GM21786 (cell line): ENCODE measurements at regions not wholly inside any gene's neighbourhood (a gene's known extent, or its start where the extent isn't known, plus 50 kb on each side); places are given as distances from the start of the nearest gene placed in this dataset.
"Not testable (repeated sequence)": the region's sequence is repeated elsewhere in the genome, so short reads cannot be mapped to it uniquely, and the experiment has no call there.

Experiments used
- ATAC-seq: cut with Tn5 transposase; IDR thresholded peaks from one replicate; pipeline ENCODE4 v1.9.1; 2021; ENCODE audit not compliant: unreplicated experiment

GRCh38 chr1:245062741-245063305 is 92.0 kb upstream of the KIF26B start:
- no peak for ATAC-seq

- ATAC-seq = not testable (repeated sequence)
These were observed 93.0 kb upstream of the KIF26B start for GRCh38 chr1:245061808-245062207.

GRCh38 chr1:245060684-245061374 is 94.0 kb upstream of the KIF26B start:
- no peak for ATAC-seq

- ATAC-seq = no peak
These were observed 94.9 kb upstream of the KIF26B start for GRCh38 chr1:245059806-245060424.

GRCh38 chr1:245058882-245059281 is 95.9 kb upstream of the KIF26B start:
- no peak for ATAC-seq

- ATAC-seq = no peak
These were observed 96.3 kb upstream of the KIF26B start for GRCh38 chr1:245058436-245058835.

DNA sequence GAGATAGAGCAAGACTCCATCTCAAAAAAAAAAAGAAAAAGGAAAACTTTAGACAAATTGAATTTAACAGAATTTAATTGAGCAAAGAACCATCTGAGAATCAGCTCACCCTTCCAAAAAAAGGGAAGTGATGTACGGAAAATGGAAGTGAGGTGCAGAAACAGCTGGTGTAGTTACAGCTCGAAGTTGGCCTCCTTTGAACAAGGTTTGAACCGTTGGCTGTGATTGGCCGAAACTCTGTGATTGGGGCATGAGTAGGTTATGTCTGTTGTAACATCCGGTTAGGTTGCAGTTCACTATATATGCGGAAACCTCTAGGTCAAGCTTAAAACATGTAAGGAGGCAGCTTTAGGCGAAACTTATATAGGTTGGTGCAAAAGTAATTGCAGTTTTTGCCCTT is 97.9 kb upstream of the KIF26B start:
- no peak for ATAC-seq

DNA sequence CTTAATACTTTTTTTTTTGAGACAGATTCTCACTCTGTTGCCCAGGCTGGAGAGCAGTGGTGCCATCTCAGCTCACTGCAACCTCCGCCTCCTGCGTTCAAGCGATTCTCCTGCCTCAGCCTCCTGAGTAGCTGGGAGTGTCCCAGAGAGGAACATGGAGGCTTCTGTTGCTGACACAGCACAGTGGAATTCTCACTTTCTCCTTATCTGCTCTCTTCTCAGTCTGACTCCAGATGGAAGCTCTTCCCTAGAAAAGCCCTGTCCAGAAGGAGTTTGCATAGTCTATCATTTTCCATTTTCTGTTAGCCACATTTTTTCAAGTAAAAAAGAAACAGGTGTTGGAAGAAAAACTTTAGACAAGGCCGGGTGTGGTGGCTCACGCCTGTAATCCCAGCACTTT is 98.5 kb upstream of the KIF26B start:
- not testable (repeated sequence) for ATAC-seq

DNA sequence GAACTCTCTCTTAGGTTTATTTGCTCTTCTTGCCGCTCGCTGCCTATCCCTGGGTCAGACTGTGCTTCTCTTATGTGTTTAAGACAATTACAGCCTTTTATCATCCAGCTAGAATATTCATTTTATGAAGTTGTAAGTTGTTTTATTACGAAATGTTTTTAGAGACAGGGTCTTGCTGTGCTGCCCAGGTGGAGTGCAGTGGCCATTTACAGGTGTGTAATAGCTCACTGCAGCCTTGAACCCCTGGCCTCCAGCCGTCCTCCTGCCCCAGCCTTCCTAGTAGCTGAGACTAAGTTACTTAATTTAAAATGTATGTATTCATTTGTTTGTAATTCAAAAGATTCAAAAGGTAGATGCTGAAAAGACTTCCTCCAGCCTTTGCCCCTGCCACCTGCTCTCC is 99.0 kb upstream of the KIF26B start:
- no peak for ATAC-seq

DNA sequence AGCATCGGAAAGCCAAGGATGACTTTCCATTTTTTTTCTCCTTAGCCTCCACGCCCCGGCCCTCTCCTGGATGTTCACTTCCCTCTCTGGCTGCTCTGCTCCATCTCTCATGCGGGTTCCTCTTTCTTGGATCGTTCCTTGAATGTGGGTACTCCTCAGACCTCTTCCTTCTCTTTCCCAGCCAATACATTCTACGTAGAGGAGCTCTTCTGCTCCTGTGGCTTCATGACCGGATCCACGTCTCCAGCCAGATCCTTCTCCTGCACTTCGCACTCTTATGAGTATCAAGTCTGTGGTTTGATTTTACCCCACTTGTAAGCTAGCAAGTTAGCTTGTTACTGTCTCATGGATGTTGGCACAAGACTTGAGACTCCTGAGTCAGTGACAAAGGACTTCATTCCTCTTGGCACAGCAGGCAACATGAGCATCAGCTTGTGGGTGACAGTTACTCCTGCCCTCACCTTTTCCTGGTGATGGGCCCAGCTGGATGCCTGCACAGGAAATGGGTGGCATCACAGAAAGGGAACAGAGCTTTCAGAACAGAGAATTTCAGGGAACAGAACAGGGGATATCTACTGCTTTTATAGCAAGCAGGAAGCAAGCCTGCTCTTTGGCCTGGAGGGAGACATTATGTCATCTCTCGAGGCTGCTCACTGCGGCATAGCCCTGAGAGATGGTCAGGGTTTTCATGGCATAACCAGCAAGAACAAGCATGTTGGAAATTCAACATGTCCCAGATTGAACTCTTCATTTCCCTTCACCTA is 100.1 kb upstream of the KIF26B start:
- no peak for ATAC-seq

DNA sequence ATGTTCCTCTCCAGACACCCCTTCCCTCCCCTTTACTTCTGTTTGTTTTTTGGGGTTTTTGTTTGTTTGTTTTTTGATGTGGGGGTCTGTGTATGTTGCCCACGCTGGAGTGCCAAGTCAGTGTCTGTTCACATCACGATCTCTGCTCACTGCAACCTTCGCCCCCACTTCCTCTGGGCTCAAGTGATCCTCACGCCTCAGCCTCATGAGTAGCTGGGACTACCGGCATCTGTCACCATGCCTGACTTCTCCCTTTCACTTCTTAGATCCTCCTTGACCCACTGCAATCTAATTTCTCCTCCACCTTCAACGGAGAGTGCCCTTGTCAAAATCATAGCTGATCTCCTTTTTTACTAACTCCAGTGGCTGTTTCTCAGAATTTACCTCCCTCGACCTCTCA is 100.7 kb upstream of the KIF26B start:
- ATAC-seq = no peak

GRCh38 chr1:245052258-245052657 is 102.5 kb upstream of the KIF26B start:
- no peak for ATAC-seq

DNA sequence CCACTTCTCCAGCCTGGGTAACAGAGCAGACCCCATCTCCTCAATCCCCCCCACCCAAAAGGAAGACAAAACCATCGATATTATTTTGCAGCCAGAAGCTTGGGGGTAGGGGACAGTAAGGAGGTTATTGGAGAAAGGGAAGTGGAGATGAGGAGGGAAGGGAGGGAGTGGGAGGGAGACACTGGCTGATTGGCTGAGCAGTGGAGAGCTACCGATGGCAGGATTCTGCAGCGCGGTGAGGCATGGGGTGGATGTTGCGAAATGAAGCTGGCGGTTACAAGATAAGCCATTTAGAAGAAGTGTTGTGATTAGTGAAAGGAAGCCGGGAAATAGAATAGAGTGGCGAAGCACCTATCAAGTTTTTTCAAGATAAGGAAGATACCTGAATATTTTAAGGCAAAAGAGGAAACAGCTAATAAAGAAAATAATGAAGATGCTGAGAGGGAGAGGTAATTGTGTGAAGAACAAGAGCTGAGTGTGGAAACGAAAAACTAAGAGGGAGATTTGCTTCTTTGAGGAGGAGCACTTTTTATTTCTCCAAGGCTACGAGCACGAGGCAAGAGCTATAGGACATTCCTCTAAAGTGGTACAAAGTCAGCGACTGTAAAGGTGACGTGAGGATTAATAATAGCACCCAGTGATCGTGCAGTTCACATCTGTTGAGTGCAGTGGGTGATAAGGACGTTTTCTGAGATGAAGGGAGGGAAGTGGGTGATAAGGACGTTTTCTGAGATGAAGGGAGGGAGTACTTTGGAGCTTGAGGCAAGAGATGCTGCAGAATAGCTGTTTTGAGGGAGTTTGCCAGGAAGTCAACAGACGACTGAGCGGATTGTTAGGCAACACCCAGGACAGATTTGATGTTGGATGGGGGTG is 103.2 kb upstream of the KIF26B start:
- ATAC-seq = no peak

DNA sequence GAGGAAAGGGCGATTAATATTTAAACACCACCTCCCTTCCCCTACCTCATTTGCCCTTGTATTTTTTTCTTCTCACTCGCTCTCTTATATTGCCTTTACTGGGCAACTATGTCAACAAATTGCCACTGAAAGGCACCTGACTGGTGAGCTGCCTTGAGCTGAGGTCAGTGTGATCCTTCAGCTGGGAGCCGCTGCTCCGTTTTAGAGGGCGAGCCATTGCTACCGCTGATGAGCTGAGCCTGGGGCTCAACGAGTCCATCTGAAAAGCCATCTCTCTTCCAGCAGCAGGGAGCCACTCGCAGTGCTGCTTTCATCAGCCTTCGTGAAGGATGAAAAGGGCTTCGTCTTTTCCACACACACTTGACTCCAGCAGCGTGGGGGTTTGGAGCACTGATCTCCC is 108.0 kb upstream of the KIF26B start:
- no peak for ATAC-seq

- no peak for ATAC-seq
These were observed 108.5 kb upstream of the KIF26B start for GRCh38 chr1:245046315-245046714.

GRCh38 chr1:245045087-245045881 is 109.5 kb upstream of the KIF26B start:
- no peak for ATAC-seq

DNA sequence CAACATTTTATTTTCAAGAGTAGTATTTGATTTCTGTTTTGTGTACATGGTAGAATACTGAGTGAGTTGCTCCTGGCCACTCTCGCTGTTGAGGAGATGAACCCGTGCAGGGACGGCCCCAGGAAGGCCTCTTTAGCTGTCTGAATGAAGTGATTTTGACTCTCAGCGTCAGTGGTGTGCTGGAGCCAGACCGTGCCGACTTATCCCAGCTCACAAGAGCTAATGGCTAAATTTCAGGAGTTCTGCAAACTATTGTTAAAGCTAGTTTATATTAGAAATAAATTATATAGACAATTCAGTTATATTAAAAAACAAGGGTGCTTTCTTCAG is 111.2 kb upstream of the KIF26B start:
- no peak for ATAC-seq

- ATAC-seq = no peak
These were observed 113.6 kb upstream of the KIF26B start for GRCh38 chr1:245041058-245041698.

DNA sequence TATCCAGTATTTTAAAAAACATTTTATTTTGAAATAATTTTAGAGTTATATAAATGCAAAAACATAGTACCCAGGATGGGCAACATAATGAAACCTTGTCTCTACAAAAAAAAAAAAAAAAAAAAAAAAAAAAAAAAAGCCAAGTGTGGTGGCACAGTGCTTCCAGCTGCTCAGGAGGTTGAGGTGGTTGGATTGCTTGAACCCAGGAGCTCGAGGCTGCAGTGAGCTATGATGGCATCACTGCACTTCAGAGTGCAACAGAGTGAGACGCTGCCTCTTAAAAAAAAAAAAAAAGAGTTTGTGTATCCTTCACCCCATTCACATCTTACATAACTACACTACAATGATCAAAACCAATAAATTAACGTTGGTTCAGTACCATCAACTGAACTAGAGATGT is 115.6 kb upstream of the KIF26B start:
- no peak for ATAC-seq

DNA sequence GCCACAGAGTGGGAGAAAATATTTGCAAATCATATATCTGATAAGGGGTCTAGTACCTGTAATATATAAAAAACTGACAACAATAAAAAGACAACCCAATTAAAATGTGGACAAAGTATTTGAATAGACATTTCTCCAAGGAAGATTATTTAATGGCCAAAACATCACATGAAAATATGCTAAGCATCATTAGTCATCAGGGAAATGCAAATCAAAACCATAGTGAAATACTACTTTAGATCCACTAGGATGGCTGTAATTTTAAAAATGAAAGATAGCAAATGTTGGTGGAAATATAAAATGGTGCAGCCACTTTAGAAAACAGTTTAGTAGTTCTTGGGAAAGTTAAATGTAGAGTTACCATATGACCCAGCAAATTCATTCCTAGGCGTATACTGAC is 118.7 kb upstream of the KIF26B start:
- no peak for ATAC-seq
